SU-DHL-6 (cell line): ENCODE measurements at regions not wholly inside any gene's neighbourhood (a gene's known extent, or its start where the extent isn't known, plus 50 kb on each side); places are given as distances from the start of the nearest gene placed in this dataset.

Source experiments
- EZH2phosphoT487 ChIP-seq: fragments of 200-600 bp; sonication (generic), shearing (Covaris generic); conservative IDR thresholded peaks from 2 replicates; pipeline ENCODE4 v1.6.1; 2018; ENCODE audit warnings: mild to moderate bottlenecking, antibody characterized with exemption, low read length, moderate library complexity, mixed read lengths
- TF ChIP-seq, protein P1 (sequence below): fragments of 200-600 bp; sonication (generic); IDR thresholded peaks from one replicate; pipeline ENCODE4 v1.5.1; 2017; ENCODE audit warnings: antibody characterized with exemption, mild to moderate bottlenecking, low read length, moderate library complexity; ENCODE audit not compliant: insufficient read depth, poor library complexity, severe bottlenecking

DNA sequence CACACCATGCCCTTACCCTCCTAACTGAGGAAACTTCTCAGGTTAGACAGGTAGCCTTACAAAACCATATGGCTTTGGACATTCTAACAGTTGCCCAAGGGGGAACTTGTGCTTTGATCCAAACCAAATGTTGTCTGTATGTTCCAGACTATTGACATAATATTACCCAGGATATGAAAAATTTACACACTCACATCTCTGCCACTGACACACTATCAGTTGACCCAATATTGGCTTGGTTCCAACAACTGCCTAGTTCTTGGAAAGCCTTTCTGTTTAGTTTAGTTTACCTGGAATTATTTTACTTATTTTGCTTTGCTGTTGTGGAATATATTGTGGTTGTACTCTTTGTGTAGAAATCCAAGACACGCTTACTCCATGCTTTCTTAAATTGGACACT is 178.4 kb downstream of the RNF152 start:
- TF ChIP-seq, protein P1, sequence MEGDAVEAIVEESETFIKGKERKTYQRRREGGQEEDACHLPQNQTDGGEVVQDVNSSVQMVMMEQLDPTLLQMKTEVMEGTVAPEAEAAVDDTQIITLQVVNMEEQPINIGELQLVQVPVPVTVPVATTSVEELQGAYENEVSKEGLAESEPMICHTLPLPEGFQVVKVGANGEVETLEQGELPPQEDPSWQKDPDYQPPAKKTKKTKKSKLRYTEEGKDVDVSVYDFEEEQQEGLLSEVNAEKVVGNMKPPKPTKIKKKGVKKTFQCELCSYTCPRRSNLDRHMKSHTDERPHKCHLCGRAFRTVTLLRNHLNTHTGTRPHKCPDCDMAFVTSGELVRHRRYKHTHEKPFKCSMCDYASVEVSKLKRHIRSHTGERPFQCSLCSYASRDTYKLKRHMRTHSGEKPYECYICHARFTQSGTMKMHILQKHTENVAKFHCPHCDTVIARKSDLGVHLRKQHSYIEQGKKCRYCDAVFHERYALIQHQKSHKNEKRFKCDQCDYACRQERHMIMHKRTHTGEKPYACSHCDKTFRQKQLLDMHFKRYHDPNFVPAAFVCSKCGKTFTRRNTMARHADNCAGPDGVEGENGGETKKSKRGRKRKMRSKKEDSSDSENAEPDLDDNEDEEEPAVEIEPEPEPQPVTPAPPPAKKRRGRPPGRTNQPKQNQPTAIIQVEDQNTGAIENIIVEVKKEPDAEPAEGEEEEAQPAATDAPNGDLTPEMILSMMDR = no peak
- no peak for TF ChIP-seq EZH2phosphoT487
